ENCODE measurements at regions not wholly inside any gene's neighbourhood (a gene's known extent, or its start where the extent isn't known, plus 50 kb on each side); places are given as distances from the start of the nearest gene placed in this dataset.
"Not testable (repeated sequence)": the region's sequence is repeated elsewhere in the genome, so short reads cannot be mapped to it uniquely, and the experiment has no call there.

GRCh38 chr10:28894146-28894545, 216.8 kb downstream of the BAMBI start:
- TF ChIP-seq CTCF (IDR thresholded peaks at IDR 0.05), result no peak
- H3K27me3 Mint-ChIP-seq (ENCODE audit: low read depth in 2 of 2), result peaks cover 0 to 7% of the 10 kb centered on the region in 2 donors
- Histone ChIP-seq H3K9me3 (ENCODE audit: control insufficient read depth, insufficient read depth, low read length) (no peaks in the 10 kb centered on the region), H3K4me1 (ENCODE audit: control insufficient read depth, insufficient read depth, low read length) (no peaks in the 10 kb centered on the region), H3K36me3 (ENCODE audit: control insufficient read depth, insufficient read depth, low read length) (no peaks in the 10 kb centered on the region), H3K4me3 (ENCODE audit: low read length) (no peak overlapping the region), H3K27ac (ENCODE audit: low read length) (no peak overlapping the region), H3K27me3 (ENCODE audit: control insufficient read depth, insufficient read depth, low read length) (no peaks in the 10 kb centered on the region)
- no peak for DNase-seq
- H3K9me3 Mint-ChIP-seq, result no peaks in the 10 kb centered on the region
- ATAC-seq, result no peak
- no peaks in the 10 kb centered on the region for H3K4me1 Mint-ChIP-seq
- 82% methylated on average over 3 of the region's 5 CpGs for WGBS (ENCODE audit: insufficient coverage)
- H3K27ac Mint-ChIP-seq, result no peak overlapping the region
- no peak overlapping the region for H3K4me3 Mint-ChIP-seq
- intact Hi-C loops (cut with micrococcal nuclease), result no loop called here
- H3K36me3 Mint-ChIP-seq, result no peaks in the 10 kb centered on the region

GRCh38 chr10:28895671-28896070, 218.3 kb downstream of the BAMBI start:
- H3K9me3 ChIP-seq (ENCODE audit: control insufficient read depth, insufficient read depth, low read length); H3K4me1 Mint-ChIP-seq; H3K27me3 Mint-ChIP-seq (ENCODE audit: low read depth in 2 of 2); DNase-seq; ATAC-seq; H3K9me3 Mint-ChIP-seq; intact Hi-C loops (cut with micrococcal nuclease); H3K27me3 ChIP-seq (ENCODE audit: control insufficient read depth, insufficient read depth, low read length); H3K4me3 Mint-ChIP-seq; H3K4me3 ChIP-seq (ENCODE audit: low read length); H3K36me3 Mint-ChIP-seq; H3K27ac Mint-ChIP-seq; H3K36me3 ChIP-seq (ENCODE audit: control insufficient read depth, insufficient read depth, low read length); H3K4me1 ChIP-seq (ENCODE audit: control insufficient read depth, insufficient read depth, low read length); H3K27ac ChIP-seq (ENCODE audit: low read length): not testable (repeated sequence)
- WGBS (ENCODE audit: insufficient coverage), result 93% methylated on average over 15 of the region's 15 CpGs

GRCh38 chr10:28896791-28897409, 219.6 kb downstream of the BAMBI start:
- H3K4me1 Mint-ChIP-seq; H3K4me1 ChIP-seq (ENCODE audit: control insufficient read depth, insufficient read depth, low read length); H3K36me3 Mint-ChIP-seq; H3K4me3 ChIP-seq (ENCODE audit: low read length); H3K27me3 Mint-ChIP-seq (ENCODE audit: low read depth in 2 of 2); DNase-seq; intact Hi-C loops (cut with micrococcal nuclease); H3K27ac Mint-ChIP-seq; H3K27me3 ChIP-seq (ENCODE audit: control insufficient read depth, insufficient read depth, low read length); H3K4me3 Mint-ChIP-seq; H3K27ac ChIP-seq (ENCODE audit: low read length); H3K36me3 ChIP-seq (ENCODE audit: control insufficient read depth, insufficient read depth, low read length); H3K9me3 Mint-ChIP-seq; ATAC-seq; H3K9me3 ChIP-seq (ENCODE audit: control insufficient read depth, insufficient read depth, low read length): not testable (repeated sequence)
- WGBS (ENCODE audit: insufficient coverage), result 94% methylated on average over 44 of the region's 44 CpGs

- WGBS (ENCODE audit: insufficient coverage), result 85% methylated on average over 23 of the region's 23 CpGs
- intact Hi-C loops (cut with micrococcal nuclease), result no loop called here
These were observed 220.5 kb downstream of the BAMBI start for GRCh38 chr10:28897617-28898464.

More at GRCh38 chr10:28897617-28898464, 220.5 kb downstream of the BAMBI start:
- Mint-ChIP-seq H3K4me3 (no peak overlapping the region), H3K4me1 (no peaks in the 10 kb centered on the region), H3K27ac (no peak overlapping the region), H3K27me3 (ENCODE audit: low read depth in 2 of 2) (no peaks in the 10 kb centered on the region), H3K36me3 (no peaks in the 10 kb centered on the region), H3K9me3 (no peaks in the 10 kb centered on the region)
- DNase-seq (no peak), ATAC-seq (no peak)
- Histone ChIP-seq H3K9me3 (ENCODE audit: control insufficient read depth, insufficient read depth, low read length) (no peaks in the 10 kb centered on the region), H3K36me3 (ENCODE audit: control insufficient read depth, insufficient read depth, low read length) (no peaks in the 10 kb centered on the region), H3K27ac (ENCODE audit: low read length) (no peak overlapping the region), H3K4me1 (ENCODE audit: control insufficient read depth, insufficient read depth, low read length) (no peaks in the 10 kb centered on the region), H3K4me3 (ENCODE audit: low read length) (no peak overlapping the region), H3K27me3 (ENCODE audit: control insufficient read depth, insufficient read depth, low read length) (no peaks in the 10 kb centered on the region)
- TF ChIP-seq CTCF (IDR thresholded peaks at IDR 0.05), result no peak

All from natural killer cell (primary cell).